ENCODE measurements at regions not wholly inside any gene's neighbourhood (a gene's known extent, or its start where the extent isn't known, plus 50 kb on each side); places are given as distances from the start of the nearest gene placed in this dataset.

GRCh38 chr7:91326516-91327199 is 62.4 kb downstream of the FZD1 start:
- TF ChIP-seq POLR2AphosphoS5 (IDR thresholded peaks at IDR 0.05) (no peak), POLR2A (IDR thresholded peaks at IDR 0.05) (no peak)
- TF ChIP-seq, protein P1, sequence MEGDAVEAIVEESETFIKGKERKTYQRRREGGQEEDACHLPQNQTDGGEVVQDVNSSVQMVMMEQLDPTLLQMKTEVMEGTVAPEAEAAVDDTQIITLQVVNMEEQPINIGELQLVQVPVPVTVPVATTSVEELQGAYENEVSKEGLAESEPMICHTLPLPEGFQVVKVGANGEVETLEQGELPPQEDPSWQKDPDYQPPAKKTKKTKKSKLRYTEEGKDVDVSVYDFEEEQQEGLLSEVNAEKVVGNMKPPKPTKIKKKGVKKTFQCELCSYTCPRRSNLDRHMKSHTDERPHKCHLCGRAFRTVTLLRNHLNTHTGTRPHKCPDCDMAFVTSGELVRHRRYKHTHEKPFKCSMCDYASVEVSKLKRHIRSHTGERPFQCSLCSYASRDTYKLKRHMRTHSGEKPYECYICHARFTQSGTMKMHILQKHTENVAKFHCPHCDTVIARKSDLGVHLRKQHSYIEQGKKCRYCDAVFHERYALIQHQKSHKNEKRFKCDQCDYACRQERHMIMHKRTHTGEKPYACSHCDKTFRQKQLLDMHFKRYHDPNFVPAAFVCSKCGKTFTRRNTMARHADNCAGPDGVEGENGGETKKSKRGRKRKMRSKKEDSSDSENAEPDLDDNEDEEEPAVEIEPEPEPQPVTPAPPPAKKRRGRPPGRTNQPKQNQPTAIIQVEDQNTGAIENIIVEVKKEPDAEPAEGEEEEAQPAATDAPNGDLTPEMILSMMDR (IDR thresholded peaks at IDR 0.05), result no peak
